Left hindlimb (tissue), 1 donor: ENCODE measurements at regions not wholly inside any gene's neighbourhood (a gene's known extent, or its start where the extent isn't known, plus 50 kb on each side); places are given as distances from the start of the nearest gene placed in this dataset.

Source experiments
- DNase-seq: peaks from one replicate; pipeline ENCODE4 v3.0.0-alpha.2; 2018

DNA sequence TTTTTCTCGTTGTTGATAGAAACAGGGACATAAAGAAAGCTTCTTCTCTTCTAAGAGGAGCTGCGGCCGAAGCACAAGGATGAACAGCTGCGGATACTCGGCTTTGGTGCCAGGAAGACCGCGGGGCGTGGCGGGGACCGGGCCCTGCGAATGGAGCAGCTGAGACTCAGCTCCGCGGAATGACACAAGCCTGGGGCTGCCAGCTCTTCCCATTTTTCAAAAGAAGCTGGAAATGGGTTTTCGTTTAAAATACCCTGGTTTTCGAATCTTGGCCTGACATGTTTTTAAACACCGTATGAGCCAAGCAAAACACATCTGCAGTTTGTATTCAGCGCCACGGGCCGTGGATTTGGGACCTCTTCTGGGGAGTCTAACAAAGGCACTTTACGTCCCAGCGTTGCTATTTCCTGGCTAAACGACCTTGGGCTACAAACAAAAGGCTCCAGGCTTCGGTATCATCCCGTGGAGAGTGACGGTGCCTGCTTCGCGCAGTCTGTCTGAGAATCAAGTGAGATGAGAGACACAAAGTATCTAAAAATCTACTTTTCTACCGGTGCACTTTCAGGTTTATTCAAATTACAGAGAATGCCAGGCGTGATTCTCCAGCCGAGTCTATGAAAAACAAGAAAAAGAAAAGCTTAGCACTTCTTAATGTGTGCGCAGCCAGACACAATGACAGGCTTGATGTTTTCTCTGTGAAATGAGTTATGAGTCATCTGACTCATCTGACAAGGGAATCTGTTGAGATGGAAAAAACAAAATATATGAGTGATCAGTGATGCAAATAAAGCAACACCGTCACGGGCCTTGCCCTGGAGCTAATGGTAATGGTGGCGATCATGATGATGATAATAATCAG is 114.0 kb upstream of the TMEM132D start:
- peak; percentile 74 for DNase-seq

DNA sequence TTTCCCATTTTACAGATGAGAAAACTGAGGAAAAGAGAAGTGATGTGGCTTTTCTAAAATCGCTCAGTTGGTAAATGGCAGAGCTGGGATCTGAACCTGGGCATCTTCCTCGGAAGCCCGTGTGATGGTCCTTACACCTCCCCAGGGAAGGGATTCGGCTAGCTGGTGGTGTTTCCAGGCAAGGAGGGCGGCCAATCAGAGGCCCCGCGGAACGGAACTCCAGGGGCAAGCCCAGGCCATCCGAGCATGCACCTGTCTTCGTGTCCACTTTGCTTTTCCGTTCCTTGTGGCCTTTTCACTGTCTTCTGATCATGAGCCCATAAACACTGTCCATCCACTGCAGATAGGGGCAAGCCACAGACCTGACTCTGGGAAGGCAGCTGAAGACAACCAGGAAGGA is 114.8 kb upstream of the TMEM132D start:
- DNase-seq: no peak

DNA sequence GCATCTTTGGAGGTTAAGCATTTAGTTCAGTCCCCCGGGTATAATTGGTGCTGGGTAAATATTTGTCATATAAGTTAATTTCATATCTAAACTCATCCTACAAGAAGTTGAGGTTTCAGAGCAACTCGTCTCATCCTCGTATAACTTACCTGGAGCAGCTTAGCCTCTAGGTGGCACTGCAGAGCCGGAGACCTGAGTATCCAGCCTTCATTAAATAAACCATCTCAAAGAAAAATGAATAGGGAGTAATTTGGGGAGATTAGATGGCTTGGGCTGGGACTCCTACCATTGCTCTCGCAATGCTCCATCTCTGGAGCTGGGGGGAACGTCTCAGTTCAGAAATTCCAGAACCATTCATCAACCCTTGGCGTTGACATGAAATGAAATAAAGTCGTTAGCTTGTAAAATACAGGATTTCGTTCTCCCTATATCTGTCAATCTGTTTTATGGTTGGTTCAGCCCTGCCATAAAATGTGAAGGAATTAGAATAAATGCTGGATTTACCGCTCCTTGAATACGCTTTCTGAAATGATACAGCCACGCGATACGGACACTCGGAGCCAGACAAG is 122.9 kb upstream of the TMEM132D start:
- no peak for DNase-seq

DNA sequence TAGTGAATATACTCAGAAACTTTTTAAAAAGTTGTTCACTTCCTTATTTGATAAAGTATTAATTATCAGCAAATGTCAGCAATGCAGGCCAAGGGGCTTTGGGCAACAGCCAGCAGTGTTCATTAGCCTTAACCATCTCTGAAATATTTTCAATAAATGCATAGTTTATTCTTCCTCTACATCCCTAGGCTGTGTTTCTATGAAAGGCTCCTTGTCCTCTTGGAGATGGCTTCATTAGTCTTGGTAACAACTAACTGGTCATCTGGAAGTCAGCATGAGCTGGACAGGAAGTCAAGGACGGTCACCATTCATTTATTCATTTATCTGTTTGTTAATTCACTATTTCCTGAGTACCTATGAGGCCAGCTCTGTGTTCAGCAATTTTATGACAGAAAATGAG is 124.0 kb upstream of the TMEM132D start:
- DNase-seq: no peak

DNA sequence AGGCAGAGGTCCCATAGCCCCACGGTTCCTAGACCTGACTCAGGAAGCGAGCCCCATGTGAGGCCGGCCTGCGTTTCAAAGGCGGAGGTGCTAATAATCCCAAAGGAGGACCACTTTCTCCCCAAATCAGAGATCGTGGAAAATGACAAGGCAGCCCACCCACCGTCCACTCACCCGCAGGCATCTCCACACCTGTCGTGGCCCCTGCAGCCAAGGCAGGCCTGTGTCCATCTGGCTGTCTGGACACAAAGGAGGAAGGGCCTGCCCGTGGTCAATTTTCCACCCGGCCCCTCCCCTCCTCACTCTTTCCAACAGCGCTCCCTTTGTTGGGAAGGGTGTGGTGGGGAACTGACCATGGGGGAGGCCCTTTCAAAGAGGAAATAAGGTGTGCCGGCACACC is 125.3 kb upstream of the TMEM132D start:
- DNase-seq: no peak

- DNase-seq: no peak
Observed at GRCh38 chr12:130031041-130031440, 127.2 kb upstream of the TMEM132D start.

DNA sequence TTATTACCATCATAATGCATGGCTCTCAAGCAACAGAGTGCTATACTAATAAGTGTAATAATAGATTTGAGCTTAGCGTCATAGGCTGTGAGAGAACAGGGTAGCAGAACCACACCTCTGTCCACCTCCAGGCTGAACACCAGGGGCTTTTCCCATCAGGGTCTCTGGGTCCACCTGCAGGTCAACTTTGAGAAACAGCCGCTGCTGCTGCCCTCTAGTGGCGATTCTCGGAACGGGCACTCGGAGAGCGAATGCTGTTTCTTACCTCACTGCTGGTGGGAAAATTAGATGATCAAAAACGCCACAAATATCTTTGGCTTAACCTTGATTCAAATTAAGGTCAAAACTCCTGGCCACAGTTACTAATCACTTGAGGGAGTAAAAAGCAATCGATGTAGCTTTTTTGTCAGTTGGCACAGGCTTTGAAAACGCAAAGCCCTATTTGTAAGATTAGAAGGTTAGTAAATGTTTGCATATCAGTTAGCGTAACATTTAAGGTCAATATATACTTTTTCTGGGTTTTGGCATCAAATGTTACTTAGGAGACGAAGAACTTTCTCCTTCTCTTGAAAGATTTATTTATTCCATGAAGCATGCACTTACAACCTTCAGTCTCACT is 127.9 kb upstream of the TMEM132D start:
- DNase-seq: no peak

- DNase-seq: peak; percentile 57
Observed at GRCh38 chr12:130041983-130042812, 120.1 kb upstream of the FZD10 start.

- no peak for DNase-seq
Observed at GRCh38 chr12:130043685-130044406, 118.4 kb upstream of the FZD10 start.

DNA sequence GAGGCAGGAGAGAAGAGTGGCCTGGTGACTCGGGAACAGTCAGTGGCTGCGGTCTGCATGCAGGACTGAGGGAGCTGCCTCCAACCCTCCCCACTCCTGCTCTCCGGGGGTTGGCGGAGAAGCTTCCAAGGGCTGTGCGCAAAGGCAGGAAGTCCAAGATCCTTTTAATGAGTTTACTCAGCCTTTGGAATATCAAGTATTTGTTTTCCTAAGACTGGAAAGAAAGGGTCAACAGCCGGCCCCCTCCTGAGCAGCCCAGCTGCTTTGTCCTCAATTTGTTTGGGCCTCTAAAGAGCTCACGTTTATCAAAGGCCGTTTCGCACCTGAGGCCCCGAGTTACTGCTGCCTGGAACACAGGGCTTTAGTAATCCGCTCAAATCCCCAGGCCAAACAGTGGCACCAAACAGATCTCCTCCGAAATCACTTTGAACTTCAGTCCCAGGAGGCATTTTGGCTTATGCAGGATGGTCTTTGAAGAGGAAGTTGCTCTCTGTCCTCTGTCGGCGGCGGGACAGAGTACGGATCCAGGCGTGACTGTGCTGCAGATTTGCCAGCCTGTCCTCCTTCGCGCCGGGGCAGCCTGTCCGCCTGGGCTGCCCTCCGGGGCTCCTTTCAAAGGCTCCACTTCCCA is 117.2 kb upstream of the FZD10 start:
- DNase-seq: no peak

DNA sequence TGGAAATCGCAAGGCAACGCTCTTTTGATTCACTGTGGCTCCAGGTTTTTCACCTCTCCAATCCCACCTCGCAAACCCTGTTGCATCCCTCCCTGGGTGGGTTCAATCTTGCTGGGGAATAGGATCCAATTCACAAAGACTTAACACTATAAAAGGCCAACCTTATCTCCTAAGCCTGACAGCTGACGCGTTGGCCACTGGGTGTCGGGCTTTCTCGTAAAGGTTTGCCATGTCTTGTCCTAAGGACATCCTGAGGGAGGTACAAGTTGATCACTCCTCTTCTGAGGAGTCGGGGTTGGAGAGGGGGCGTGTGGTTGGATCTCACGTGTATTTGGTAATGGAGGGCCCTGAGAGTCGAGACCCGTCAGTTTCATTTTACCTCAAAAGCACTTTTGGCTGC is 112.6 kb upstream of the FZD10 start:
- DNase-seq: no peak

DNA sequence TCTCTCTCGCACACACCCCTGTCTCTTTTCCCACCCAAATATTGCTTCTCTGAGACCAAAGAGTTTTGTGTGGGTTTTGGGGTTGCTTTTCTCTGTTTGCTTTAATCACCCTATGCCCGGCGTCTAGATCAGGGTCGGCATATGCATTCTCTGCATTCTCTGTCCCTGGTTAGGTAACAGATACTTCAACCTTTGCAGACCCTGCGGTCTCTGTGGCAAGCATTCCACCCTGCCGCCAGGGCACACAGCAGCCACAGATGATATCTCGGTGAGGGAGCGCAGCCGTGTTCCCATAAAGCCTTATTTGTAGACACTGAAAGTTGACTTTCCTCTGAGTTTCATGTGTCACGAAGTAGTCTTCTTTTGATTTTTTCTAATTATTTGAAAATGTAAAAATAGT is 110.4 kb upstream of the FZD10 start:
- no peak for DNase-seq

DNA sequence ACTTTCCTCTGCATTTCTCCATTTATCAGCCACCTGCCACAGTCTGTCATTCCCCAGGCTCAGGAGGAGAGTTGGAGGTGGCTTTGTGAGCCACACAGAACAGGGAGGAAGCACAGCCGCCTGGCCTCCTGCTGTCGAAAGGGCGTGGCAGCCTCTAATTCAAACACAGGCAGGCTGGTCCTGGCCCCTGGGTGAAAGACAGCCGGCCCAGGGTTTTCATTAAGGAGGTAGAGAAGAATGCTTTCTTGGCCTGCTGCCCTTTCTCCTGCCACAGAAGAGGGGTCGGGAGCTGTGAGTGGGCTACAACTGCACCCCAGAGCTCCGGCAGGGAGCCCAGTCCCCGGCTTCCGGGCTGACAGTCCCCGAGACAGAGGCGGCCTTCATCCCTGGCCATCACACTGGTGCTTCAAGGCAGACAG is 108.6 kb upstream of the FZD10 start:
- no peak for DNase-seq

DNA sequence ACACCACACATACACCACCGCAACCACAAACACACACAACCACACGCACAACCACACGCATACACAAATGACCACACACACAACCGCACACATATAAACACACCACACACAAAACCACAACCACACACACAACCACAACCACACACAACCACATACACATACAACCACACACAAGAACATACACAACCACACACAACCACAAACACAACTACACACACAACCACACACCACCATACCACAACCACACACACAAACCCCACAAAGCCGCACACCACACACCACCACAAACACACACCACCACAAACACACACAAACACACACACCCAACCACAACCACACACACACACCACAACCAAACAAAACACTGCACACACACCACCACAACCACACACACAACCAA is 107.5 kb upstream of the FZD10 start:
- DNase-seq: no peak

DNA sequence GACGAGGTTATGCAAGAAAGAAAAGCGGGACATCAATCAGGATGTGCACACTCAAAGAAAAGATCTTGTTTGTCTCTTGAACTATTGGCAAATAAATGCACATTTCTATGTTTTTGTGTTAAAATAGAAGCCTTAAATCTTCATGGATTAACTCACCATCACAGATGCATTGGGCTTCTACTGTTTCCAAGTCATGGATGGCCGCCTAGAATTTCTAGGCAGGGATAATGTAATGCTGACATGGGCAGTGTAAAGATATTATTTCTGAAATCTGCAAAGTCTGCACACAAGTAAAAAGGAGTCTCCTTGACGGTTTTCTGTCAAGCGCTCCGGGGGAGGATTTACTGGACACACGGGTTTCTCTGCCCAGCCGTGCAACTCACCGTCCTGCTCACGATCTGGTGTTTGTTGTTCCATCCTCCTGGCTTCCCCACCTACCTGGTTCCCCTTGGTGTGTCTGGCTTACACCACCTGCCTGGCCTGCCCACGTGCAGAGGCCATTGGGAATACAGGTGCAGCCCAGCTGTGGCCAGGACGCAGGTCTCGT is 103.3 kb upstream of the FZD10 start:
- no peak for DNase-seq

DNA sequence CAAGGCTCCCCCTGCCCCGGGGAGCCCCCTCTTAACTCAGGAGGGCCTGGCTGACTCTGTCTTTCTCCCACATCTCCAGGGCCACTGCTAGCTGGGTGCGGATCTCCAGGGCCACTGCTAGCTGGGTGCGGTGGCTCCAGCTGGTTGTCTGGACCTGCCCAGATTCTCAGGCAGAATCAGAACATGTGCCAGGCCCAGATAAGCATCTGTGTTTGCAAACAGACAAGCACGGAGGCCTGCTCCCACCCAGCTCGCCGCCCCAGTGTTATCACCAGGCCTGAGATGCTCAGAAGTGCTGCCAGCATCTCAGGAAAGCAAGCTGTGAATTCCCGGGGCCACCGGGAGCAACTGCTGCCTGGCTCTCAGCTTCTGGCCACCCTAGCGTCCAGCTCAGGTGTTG is 98.4 kb upstream of the FZD10 start:
- no peak for DNase-seq

- DNase-seq: no peak
Observed at GRCh38 chr12:130064999-130065398, 97.3 kb upstream of the FZD10 start.

GRCh38 chr12:130066742-130067141 is 95.5 kb upstream of the FZD10 start:
- no peak for DNase-seq

- no peak for DNase-seq
Observed at GRCh38 chr12:130068741-130069140, 93.5 kb upstream of the FZD10 start.

DNA sequence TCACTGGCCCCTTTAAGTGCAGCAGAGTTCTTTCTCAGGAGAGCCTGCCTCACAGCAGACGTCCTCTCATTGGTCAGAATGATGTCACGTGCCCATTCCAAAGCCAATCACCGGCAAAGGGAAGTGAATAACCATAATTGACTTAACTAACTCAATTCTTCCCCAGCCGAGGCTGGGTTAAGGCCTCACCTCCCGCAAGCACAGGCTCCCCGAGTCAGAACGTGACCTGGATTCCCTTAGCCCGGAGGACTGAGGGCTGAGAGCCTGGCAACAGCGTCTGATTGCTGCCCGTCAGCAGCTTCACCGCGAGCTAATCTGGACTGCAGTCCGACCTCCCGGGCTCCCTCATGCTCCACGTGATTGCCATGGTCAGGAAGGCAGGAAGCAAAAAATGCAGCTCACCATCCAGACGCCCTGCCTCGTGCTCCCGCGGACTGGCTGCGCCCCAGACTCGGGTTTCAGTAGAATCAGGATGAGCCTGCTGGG is 92.1 kb upstream of the FZD10 start:
- peak; percentile 55 for DNase-seq

DNA sequence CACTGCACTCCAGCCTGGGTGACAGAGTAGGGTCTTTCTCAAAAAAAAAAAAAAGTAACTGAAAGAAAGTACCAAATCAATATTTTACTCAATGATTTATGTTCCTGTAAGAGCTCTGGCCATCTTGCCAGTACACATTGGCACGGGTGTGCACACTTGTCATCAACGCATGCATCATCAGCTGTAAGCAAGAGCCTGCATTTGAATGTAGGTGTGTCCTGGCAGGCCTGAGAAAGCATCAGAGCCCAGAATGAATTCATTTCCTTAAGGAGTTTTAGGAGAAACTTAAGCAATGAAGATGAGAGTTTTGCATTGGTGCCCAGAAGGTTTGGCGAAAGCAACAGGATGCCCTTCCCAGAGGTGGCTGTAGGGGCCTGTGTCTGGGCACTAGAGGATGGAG is 88.5 kb upstream of the FZD10 start:
- no peak for DNase-seq
